ENCODE measurements at regions not wholly inside any gene's neighbourhood (a gene's known extent, or its start where the extent isn't known, plus 50 kb on each side); places are given as distances from the start of the nearest gene placed in this dataset.

DNA sequence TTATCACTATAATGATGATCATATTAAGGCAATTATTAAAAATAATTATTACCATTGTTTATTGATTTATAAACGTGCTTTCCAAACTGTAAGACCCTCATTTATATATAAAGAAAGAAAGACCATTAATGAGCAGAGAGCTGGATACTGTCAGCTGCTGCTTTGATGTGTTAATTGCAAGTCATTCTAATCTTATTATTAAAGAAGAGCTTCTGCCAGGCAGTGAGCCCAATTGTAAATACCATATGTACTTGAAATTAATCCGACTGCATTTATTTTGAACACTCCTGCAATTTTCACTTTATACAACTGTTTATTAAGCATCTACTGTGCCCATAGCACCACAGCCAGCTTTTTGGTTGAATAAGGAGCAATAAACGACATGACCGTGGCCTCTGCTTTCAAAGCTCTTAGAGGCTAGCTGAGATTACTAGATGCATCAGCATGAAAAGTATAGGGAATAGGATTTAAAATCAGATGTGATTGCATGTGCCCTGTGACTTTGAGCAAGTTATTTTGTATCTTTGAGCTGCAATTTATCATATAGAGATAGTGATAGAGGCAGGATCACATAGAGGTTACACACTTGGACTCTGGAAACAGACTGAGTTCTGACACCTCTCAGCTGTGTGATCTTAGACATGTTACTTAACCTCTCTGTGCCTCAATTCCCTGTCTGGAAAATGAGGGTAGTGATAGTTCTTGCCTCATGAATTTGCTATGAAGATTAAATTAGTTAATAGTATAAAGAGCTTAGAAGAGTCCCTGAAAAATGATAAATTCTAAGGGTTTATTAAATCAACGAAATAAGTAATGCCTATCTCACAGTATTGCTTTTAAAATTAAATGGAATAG is 83.4 kb downstream of the MYCN start:
- TF ChIP-seq, protein P1, sequence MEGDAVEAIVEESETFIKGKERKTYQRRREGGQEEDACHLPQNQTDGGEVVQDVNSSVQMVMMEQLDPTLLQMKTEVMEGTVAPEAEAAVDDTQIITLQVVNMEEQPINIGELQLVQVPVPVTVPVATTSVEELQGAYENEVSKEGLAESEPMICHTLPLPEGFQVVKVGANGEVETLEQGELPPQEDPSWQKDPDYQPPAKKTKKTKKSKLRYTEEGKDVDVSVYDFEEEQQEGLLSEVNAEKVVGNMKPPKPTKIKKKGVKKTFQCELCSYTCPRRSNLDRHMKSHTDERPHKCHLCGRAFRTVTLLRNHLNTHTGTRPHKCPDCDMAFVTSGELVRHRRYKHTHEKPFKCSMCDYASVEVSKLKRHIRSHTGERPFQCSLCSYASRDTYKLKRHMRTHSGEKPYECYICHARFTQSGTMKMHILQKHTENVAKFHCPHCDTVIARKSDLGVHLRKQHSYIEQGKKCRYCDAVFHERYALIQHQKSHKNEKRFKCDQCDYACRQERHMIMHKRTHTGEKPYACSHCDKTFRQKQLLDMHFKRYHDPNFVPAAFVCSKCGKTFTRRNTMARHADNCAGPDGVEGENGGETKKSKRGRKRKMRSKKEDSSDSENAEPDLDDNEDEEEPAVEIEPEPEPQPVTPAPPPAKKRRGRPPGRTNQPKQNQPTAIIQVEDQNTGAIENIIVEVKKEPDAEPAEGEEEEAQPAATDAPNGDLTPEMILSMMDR (IDR thresholded peaks at IDR 0.05): no peak
- Histone ChIP-seq H3K9me3 (ENCODE audit: control insufficient read depth, low read length) (no peaks in the 10 kb centered on the region), H3K36me3 (ENCODE audit: control insufficient read depth, insufficient read depth, low read length) (no peaks in the 10 kb centered on the region), H2AFZ (no peak overlapping the region), H3K4me2 (ENCODE audit: low read length) (no peak overlapping the region), H3K4me1 (no peaks in the 10 kb centered on the region), H3K9ac (no peak overlapping the region), H3K27me3 (ENCODE audit: control insufficient read depth, insufficient read depth, low read length) (no peaks in the 10 kb centered on the region), H3K4me3 (ENCODE audit: low read depth, low read length) (no peak overlapping the region), H3K79me2 (no peaks in the 10 kb centered on the region), H3K27ac (no peak overlapping the region)

DNA sequence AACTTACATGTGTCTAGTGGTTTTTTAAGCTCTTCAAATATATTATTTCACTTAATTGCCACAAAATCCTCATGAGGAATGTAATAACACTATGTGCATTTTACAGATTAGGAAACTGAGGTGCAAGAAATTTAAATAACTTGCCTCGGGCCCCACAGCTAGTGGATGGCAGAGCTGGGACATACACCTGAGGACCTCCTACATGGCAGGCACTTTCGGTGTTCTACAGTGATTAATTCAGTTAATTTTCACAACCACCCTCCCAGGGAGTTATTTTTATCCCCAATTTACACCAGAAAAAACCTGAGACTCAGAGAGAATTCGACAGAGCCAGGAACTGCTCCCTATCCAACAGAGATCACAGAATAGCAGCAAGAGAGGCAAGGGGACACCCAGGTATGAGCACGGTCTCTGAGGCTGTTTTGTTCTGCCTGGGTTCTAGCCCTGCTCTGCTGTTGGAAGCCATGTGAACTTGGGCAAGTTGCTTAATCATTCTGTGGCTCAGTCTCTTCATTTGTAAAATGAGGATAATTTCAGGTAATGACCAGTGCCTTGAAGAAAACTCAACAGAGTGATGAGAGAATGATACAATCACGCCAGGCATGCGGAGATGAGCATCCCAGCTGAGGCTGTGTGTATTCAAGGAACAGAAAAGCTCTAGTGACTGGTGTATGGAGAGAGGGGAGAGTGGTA is 82.3 kb downstream of the MYCN start:
- TF ChIP-seq, protein P1 (IDR thresholded peaks at IDR 0.05): no peak
- Histone ChIP-seq H3K4me2 (ENCODE audit: low read length) (no peak overlapping the region), H3K27ac (no peak overlapping the region), H3K9ac (no peak overlapping the region), H3K4me3 (ENCODE audit: low read depth, low read length) (no peak overlapping the region), H3K27me3 (ENCODE audit: control insufficient read depth, insufficient read depth, low read length) (no peaks in the 10 kb centered on the region), H3K79me2 (no peaks in the 10 kb centered on the region), H2AFZ (no peak overlapping the region), H3K4me1 (no peaks in the 10 kb centered on the region), H3K9me3 (ENCODE audit: control insufficient read depth, low read length) (no peaks in the 10 kb centered on the region), H3K36me3 (ENCODE audit: control insufficient read depth, insufficient read depth, low read length) (no peaks in the 10 kb centered on the region)

DNA sequence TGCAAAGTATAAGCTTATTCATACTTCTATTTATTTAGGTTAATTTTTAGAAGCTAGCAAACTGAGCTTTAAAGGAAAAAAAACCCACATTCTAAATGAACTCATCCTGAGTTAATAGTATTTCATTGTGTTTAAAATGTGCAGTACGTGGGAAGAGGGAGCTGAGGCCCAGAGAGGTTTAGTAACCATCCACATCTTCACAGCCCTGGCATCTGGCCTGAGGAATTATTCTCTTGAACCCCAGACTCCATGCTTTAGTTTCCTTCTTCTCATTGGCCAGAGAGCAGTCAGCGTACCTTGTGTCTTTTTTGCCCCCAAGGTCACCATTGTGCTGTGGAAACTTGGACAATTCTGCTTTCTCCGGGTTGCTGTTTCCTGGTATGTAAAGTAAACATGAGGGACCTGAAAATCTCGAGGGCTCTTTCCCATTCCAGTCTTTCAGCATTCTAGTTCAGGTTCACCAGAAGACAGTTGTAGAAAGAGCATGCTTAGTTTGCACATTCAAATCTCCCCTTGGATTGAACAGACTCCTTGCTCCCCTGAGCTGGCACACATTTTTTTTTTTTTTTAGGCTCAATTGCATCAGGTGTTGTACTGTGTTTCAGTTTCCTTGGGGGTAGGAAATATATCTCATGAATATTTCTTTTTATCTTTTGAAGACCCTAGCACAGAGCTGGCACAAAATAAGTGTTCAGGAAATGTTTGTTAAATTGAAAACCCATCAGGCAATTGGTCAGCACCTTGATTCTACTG is 81.4 kb downstream of the MYCN start:
- Histone ChIP-seq H3K27ac (no peak overlapping the region), H3K4me2 (ENCODE audit: low read length) (no peak overlapping the region), H3K36me3 (ENCODE audit: control insufficient read depth, insufficient read depth, low read length) (no peaks in the 10 kb centered on the region), H3K9me3 (ENCODE audit: control insufficient read depth, low read length) (no peaks in the 10 kb centered on the region), H3K4me3 (ENCODE audit: low read depth, low read length) (no peak overlapping the region), H3K4me1 (no peaks in the 10 kb centered on the region), H3K27me3 (ENCODE audit: control insufficient read depth, insufficient read depth, low read length) (no peaks in the 10 kb centered on the region), H3K9ac (no peak overlapping the region), H2AFZ (no peak overlapping the region), H3K79me2 (no peaks in the 10 kb centered on the region)
- TF ChIP-seq, protein P1 (IDR thresholded peaks at IDR 0.05): no peak

DNA sequence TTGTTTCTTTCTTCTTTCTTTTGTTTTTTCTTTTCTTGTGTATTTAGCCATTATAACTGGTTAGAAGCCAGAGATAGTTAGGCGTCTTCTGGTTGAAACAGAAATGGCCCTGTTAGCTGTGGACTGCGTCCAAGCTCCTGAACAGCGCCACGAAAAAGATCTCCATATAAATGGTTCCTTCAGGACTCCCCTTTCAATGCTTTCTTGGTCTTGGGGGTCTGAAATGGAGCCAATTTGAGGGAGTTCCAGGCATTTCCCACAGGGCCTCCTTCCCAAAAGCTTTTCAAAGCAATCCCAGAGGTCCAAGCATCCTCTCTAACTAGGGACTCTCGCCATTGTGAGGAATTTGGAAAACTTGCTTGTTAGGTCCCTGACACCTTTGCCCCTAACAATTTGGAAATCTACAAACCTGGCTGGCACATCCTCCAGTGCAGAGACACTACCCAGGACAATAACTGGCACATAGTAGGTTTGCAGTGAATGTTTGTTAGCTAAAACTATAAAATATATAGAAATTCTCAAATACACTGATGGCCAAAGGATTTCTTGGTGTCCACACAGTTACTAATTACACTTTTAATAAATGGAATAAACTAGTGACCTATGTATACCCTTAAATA is 80.1 kb downstream of the MYCN start:
- Histone ChIP-seq H3K4me2 (ENCODE audit: low read length) (no peak overlapping the region), H3K36me3 (ENCODE audit: control insufficient read depth, insufficient read depth, low read length) (no peaks in the 10 kb centered on the region), H3K9ac (no peak overlapping the region), H3K4me1 (no peaks in the 10 kb centered on the region), H3K27ac (no peak overlapping the region), H3K79me2 (no peaks in the 10 kb centered on the region), H3K9me3 (ENCODE audit: control insufficient read depth, low read length) (no peaks in the 10 kb centered on the region), H3K4me3 (ENCODE audit: low read depth, low read length) (no peak overlapping the region), H3K27me3 (ENCODE audit: control insufficient read depth, insufficient read depth, low read length) (no peaks in the 10 kb centered on the region), H2AFZ (no peak overlapping the region)
- TF ChIP-seq, protein P1 (IDR thresholded peaks at IDR 0.05): no peak
